Thyroid gland (tissue), 4 donors: ENCODE measurements at regions not wholly inside any gene's neighbourhood (a gene's known extent, or its start where the extent isn't known, plus 50 kb on each side); places are given as distances from the start of the nearest gene placed in this dataset.

Experiments
- CTCF ChIP-seq, 6 experiments: fragments of 200-600 bp in 3 of 6; fragments of 450-650 bp in 3 of 6; sonication (generic) in 3 of 6; IDR thresholded peaks; one replicate each; pipeline ENCODE4 v1.5.1; 2016 to 2019; ENCODE audit warnings: antibody characterized with exemption in 6 of 6, mild to moderate bottlenecking in 2 of 6, inconsistent platforms in 1 of 6, moderate library complexity in 1 of 6
- POLR2A ChIP-seq, 2 donors: fragments of 450-650 bp; IDR thresholded peaks; one replicate each; pipeline ENCODE4 v1.6.1; 2017; ENCODE audit warnings: antibody characterized with exemption in 2 of 2, mild to moderate bottlenecking in 2 of 2, moderate library complexity in 1 of 2

- no peak for TF ChIP-seq CTCF (IDR thresholded peaks at IDR 0.05)
- TF ChIP-seq POLR2A (IDR thresholded peaks at IDR 0.05): no peak
These were observed 336.9 kb upstream of the FAT1 start for GRCh38 chr4:187060551-187060950.
